ENCODE measurements at regions not wholly inside any gene's neighbourhood (a gene's known extent, or its start where the extent isn't known, plus 50 kb on each side); places are given as distances from the start of the nearest gene placed in this dataset.
"Not testable (repeated sequence)": the region's sequence is repeated elsewhere in the genome, so short reads cannot be mapped to it uniquely, and the experiment has no call there.

DNA sequence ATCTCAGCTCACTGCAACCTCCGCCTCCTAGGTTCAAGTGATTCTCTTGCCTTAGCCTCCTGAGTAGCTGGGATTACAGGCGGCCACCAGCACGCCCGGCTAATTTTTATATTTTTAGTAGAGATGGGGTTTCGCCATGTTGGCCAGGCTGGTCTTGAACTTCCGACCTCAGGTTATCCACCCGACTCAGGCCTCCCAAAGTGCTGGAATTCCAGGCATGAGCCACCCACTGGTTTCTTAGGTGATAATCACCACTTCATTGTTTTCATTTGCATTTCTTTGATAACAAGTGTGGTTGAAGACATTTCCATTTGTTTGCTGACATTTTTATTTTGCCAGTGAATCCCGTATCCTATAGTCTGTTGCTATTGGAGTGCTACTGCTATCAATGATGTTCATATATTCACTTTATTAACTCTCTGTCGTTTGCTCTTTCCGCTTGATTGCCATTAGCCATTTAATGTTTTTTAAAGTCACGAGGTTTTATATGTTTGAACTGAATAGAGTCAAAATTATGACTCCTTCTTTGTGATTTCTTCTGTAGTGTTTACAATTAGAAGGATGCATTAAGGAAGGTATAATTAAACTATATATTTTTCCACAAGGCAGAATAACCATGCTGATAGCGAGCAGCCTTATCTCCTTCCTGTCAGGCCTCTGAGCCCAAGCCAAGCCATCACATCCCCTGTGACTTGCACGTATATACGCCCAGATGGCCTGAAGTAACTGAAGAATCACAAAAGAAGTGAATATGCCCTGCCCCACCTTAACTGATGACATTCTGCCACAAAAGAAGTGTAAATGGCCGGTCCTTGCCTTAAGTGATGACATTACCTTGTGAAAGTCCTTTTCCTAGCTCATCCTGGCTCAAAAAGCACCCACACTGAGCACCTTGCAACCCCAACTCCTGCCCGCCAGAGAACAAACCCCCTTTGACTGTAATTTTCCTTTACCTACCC, 87.3 kb upstream of the DAPK1 start:
- not testable (repeated sequence) for DNase-seq (ENCODE audit: low read depth)

DNA sequence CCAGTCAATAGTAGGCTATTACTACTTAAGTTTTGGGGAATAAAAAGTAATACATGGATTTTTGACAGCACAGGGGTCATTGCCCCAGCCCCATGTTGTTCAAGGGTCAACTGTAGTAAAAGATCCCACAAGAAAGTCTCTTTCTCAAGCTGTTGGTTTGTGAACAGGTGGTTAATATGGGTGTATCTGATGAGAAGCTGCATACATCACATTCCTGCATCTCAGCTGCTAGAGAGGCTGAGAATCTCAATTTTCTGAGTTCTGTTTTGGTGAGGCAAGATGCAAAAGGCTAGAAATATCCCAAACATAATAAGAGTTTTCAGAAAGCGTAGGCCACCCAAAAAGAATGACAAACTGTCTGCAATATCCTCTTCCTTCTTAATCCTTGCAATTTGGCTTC, 76.8 kb upstream of the DAPK1 start:
- no peak for DNase-seq (ENCODE audit: low read depth)

DNA sequence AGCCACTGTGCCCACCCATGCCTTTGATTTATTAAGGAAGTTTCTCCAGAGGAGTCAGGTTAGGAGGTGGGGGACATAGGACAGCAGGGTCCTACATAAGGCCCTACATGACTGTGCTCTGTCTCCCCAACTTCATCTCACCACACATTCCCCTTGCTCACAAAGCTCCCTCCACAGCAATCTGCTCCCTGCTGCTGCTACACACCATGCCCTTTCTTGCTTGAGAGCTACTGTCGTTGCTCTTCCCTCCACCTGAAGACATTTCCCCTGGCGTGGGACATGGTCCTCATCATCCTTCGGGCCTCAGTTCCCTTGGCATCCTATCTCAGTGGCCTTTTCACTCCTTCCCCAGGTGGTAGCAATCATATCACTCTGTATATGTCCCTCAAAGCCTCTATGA, 75.9 kb upstream of the DAPK1 start:
- no peak for DNase-seq (ENCODE audit: low read depth)

DNA sequence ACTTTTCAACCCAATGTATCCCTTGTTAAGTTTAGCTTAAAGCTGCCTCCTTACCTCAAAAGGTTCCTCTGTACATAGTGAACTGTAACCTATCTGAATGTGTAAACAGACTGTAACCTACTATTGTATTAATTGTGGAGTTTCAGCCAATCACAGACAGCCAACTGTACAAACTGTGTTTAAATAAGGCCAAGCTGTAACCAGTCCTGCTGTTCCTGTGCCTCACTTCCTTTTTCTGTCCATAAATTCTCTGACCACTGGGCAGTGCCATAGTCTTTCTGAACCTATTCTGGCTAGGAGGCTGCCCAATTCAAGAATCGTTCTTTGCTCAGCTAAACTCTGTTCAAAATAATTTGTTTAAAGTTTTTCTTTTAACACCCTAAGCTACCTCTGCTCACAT, 74.7 kb upstream of the DAPK1 start:
- DNase-seq (ENCODE audit: low read depth) = no peak

DNA sequence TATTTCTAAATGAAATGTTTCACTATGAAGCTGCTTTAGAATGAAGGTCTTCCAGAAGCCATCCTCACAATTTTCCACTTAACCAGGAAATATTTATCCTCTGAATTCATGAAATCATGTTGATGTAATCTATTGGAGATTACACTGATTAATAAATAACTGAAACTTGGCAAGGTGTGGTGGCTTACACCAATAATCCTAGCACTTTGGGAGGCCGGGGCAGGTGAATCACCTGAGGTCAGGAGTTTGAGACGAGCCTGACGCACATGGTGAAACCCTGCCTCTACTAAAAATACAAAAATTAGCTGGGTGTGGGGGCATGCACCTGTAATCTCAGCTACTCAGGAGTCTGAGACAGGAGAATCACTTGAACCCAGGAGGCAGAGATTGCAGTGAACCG, 73.8 kb upstream of the DAPK1 start:
- not testable (repeated sequence) for DNase-seq (ENCODE audit: low read depth)

DNA sequence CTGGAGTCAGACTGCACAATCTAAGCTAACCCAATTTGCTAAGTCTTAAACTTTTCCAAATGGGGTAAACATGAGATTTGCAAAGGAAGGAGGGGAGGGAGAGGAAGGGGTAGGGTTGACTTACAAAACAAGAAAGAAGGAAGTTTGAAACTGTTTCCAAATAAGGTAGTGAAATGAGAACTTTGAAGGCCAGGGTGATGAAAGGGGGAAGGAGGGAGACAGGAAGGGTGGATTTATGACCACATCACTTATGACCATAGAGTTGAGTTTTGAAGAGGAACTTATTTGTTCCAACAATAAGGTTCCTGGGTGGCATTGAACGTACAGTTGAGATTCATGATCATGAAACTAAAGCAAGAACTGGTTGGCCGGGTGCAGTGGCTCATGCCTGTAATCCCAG, 72.5 kb upstream of the DAPK1 start:
- no peak for DNase-seq (ENCODE audit: low read depth)

DNA sequence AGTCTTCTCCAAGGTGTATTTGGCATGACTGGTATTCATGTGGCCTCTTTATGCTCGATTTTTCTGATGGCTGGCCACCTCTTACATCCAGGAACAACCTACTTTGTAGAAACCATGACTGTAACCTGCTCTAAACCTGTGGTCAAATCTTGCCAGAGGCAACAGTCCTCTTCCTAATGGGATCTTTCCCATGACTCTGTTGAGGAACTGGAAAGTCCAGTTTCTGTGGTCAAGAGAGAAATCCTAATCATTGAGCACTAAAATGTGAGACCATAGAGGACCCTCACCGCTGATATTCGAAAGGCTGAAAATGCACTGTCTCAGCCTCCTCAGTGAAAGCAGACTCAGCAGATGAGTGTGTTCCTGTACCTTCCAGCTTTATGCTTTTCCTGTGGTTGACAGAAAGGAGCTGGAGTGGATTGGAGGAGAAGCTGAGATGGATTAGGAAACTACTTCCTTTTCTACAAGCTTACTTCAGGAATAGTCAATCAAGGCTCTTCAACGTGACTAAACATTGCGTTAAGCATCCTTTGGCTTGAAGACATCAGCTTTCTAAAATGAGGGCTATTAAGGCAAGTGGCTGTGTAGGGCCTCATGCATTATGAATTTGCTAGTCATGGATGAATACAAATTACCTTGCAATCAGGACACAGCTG, 69.7 kb upstream of the DAPK1 start:
- no peak for DNase-seq (ENCODE audit: low read depth)

DNA sequence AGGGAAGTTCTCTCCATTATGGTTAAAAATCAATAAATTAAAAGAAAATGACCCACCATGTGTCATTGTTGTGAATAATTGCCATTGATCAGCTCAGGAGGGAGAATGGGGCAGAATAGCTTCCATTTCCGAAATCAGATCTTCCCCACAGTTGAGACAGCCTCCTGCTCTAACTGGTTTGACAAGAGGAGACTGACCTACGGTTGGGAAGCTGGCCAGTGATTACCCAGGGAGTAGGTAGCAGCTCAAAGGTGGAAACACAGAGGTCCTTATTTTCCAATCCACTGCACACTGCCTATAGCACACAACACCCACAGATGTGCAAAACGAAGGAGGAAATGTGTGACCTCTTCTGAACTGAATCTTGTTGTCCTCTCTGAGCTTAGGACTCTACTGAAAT, 69.0 kb upstream of the DAPK1 start:
- DNase-seq (ENCODE audit: low read depth) = no peak

DNA sequence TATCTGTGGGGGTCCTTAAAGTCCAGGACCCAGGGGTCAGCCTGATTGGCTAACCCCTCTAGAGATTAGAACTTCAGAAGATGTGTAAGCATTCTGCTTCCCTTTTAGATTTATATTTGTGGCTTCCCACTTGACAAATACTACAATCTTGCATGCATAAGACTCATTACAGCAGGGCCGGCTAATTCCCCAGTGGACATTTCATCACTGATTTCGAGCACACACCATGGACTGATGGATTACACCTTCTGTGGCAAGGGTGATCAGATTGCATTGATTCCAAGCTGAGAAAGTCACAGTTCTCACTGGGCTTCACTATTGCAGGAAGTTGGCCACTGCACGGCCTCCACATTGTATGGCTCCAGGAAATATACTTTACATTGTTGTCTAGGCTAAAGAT, 65.8 kb upstream of the DAPK1 start:
- no peak for DNase-seq (ENCODE audit: low read depth)

DNA sequence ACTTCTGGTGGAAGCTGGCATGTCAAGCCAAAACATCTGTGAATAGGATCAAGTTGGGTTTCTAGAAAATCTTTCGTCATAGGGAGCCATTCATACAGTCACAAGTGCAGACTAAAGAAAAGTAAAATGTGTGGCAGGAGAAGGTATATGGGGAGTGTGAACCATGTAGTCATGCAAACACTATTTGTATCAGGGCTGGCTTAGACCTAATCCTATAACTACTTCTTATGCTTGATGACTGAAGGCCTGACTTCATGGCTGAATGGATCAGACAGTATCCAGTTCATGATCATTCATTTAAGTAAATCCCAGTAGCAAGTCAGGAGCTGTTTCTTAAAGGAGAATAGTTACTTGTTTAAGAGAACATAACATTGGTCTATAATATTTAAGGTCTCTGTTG, 63.8 kb upstream of the DAPK1 start:
- no peak for DNase-seq (ENCODE audit: low read depth)

DNA sequence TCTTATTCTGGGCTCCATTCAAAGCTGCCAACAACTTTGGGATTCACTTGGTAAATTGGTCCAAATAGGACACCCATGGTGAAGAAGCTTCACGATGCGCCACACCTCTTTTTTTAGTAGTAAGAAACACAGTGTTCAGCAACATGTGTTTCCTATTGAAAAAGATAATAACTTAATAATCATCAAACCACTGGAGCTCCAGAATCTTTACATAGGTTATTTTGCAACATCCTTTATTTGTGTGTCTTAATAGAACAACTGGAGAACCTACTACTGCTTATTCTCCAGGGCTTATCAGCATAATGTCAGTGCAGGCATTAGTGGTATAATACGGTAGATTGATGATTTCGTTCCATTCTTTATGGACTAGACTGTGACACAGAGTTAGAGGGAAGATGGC, 63.3 kb upstream of the DAPK1 start:
- no peak for DNase-seq (ENCODE audit: low read depth)

DNA sequence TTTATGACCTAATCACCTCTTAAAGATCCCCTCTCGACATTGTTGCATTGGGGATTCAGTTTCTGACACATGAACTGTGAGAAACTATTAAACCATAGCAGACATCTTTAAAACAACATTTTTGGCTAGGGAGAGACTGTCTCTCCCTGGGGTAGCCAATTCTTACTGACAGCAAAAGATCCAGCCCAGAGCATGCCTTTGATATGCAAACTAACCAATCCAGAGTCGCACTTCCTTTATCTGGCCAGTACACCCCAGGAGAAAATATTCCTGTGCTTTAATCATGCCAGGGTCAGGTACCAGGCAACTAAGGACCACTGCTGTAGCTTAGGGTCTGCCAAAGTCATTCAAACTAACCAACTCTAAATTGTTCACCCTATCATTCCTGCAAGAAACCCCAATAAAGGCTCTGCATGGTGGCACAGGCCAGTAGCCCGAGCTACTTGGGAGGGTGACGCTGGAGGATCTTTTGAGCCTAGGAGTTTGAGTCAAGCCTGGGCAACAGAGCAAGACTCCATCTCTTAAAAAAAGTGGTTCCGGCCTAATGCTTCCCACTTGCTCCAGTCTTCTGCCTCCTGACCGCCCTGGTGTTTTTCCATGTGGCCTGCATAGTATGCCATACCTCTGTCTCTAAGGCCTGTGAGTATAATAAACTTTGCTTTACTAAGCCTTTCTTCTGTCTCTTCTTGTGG, 62.3 kb upstream of the DAPK1 start:
- DNase-seq (ENCODE audit: low read depth) = no peak

DNA sequence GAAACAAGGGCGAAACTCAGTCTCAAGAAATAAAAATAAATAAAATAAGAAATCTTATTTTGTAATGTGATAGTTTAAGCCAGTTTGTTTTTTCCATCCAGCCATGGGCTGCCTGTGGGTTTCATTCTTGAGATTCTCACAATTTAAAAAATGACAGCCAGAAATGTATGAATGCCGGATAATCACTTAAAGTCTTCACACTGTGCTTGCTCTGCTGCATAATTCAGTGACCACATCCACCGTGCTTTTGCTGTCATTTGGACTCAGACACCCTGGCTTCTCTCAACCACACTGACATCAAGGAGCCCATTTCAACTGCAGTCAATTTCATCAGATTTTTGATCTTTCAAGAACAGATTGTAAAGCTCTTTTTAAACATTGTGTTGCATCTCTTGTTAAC, 61.0 kb upstream of the DAPK1 start:
- DNase-seq (ENCODE audit: low read depth) = peak; percentile 26

DNA sequence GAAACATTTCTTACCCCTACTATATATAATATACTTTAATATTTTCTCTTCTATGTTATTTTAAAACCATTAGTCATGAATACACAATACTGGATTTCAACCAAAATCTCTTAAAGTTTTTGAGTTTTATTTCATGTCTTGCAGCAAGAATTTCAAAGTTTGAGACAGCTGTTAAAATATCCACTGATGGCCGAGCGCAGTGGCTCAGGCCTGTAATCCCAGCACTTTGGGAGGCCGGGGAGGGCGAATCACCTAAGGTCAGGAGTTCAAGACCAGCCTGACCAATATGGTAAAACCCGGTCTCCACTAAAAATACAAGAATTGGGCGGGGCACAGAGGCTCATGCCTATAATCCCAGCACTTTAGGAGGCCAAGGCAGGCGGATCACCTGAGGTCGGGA, 59.7 kb upstream of the DAPK1 start:
- no peak for DNase-seq (ENCODE audit: low read depth)

DNA sequence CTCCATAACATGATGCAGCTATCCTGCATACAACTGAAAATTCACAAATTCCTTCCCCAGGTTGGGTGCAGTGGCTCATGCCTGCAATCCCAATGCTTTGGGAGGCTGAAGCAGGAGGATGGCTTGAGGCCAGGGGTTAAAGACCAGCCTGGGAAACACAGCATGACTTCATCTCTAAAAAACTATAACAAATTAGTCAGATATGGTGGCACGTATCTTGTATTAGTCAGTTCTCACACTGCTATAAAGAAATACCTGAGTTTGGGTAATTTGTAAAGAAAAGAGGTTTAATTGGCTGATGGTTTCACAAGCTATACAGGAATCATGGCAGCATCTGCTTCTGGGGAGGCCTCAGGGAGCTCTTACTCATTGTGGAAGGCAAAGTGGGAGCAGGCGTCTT, 56.4 kb upstream of the DAPK1 start:
- peak; percentile 29 for DNase-seq (ENCODE audit: low read depth)

DNA sequence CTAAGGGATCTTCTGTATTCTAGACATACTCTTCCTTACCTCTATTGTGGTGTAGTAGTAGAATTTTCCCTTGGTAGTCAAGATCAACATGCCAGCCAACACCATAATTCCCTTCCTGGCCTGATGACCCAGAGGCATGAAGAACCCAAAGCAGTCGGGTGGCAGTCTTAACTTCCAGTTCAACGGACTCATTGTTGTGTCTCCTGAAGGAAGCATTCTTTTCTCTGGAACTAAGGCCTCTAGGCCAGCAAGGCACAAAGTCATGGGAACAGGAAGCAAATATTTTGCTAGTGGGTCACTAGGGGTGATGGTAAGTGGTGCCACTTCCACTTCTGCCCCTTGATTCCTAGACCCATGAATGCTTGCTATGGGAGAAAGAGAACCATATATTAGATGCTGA, 55.2 kb upstream of the DAPK1 start:
- DNase-seq (ENCODE audit: low read depth) = no peak

DNA sequence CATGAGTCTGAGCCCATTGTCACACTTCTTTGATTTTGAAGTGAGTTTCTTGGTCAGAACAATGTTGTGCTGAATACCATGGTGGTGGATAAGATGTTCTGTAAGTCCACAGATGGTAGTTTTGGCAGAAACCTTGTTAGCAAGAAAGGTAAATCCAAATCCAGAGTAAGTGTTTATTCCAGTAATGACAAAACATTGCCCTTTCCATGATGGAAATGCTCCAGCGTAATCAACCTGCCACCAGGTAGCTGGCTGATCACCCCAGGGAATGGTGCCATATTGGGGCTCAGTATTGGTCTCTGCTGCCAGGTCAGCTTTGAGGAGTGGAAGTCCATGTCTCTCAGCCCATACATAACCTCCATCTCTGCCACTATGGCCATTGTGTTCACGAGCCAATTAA, 54.7 kb upstream of the DAPK1 start:
- no peak for DNase-seq (ENCODE audit: low read depth)

DNA sequence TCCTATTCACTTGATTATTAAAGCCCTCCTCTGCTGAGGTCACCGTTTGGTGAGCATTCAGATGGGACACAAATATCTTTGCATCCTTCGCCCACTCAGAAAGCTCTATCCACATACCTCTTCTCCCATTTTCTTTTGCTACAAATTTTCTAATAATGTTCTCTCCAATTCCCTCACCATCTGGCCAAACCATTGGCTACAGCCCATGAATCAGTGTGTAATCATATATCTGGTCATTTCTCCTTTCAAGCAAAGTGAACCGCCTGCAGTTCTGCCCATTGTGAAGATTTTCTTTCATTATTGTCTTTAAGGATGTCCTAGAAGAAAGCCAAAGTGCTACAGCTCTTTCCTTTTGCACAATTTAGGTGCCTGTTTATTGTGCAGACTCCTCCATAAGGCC, 54.2 kb upstream of the DAPK1 start:
- no peak for DNase-seq (ENCODE audit: low read depth)

DNA sequence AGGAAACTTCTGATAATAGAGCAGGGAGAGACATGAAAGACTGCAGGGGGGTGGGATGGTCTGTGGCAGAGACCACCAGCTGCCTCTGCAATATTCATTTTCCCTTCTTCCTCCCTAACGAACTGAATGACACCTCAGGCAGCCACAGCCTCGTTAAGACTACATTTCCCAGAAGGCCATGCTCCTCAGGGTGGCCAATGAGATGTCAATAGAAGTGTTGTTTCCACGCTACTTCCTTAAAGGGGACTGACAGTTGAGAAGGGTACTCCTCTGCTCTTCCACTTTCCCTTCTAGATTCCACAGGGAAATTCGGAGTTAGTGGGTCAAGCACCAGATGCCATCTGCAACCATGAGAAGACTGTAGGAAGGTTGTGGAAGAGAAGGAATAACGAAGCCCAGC, 52.0 kb upstream of the DAPK1 start:
- peak; percentile 37 for DNase-seq (ENCODE audit: low read depth)

DNA sequence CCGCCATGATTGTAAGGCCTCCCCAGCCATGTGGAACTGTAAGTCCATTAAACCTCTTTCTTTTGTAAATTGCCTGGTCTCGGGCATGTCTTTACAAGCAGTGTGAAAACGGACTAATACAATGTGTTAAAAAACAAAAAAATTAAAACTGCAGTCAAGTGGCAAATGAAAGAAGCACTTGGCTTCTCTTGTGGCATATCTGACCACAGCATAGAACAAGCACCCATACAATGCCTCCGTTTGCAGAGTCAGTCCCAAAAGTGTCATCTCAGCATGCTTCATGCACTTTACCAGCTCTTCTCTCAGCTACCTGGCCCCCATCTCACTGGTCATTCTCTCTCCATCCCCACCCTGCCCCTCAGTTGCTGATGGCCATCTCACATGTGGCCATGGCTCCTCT, 51.1 kb upstream of the DAPK1 start:
- no peak for DNase-seq (ENCODE audit: low read depth)

DNA sequence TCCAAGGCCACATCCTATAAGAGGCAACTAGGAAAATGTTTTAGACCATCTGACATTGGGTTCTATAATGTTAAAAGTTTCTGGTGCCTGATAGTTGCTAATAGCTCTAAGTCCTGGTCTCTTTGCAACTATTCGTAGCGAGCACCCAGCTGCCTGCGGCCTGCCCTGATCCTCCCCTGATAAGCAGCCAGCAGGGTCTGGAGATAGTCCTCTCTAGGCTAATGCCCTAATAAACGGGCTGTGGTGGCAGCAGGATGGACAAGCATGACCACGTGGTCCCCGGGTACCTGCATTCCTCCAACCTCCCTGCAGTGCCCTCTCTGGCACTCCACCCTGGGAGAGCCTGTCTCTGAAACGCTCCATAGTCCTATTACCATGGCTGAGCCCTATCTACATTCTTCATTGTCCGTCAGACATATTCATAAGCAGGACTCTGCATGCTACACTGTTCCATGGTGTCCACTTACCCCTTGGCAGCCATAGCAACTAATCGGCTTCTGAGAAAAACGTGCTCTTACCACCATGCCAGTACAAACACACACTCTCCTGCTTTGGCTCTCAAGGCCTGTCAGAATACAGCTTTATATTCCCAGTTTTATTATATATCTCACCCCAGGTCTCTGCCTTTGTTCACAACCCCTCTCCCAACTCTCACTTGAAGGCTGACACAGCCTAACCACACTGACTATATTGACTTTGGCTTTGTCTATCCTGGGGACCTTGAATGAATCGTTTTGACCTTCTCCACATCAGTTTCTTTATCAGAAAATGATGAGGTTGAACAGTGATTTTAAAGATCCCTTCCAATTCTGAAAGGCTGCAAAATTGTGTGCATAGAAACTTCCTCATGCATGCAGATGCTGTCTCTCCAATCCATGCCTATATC, 49.9 kb upstream of the DAPK1 start:
- no peak for DNase-seq (ENCODE audit: low read depth)

All from iris pigment epithelial cell (primary cell).